Mesenteric fat pad (tissue), 1 donor: ENCODE measurements at regions not wholly inside any gene's neighbourhood (a gene's known extent, or its start where the extent isn't known, plus 50 kb on each side); places are given as distances from the start of the nearest gene placed in this dataset.

Source experiments
- DNase-seq: peaks from one replicate; pipeline ENCODE4 v3.0.0-alpha.2; 2020; ENCODE audit warnings: low spot score
- donor health status: DM: yes; HTN: yes; CAD: no.

GRCh38 chr4:152099555-152099954, 338.7 kb upstream of the GATB start:
- no peak for DNase-seq

GRCh38 chr4:152099061-152099425, 338.2 kb upstream of the GATB start:
- no peak for DNase-seq

GRCh38 chr4:152098365-152099060, 337.7 kb upstream of the GATB start:
- DNase-seq: no peak

GRCh38 chr4:152097371-152097770, 336.6 kb upstream of the GATB start:
- no peak for DNase-seq

GRCh38 chr4:152095701-152096070, 334.9 kb upstream of the GATB start:
- DNase-seq: no peak

- DNase-seq: no peak
Measured at GRCh38 chr4:152094970-152095700, 334.3 kb upstream of the GATB start.

GRCh38 chr4:152091405-152091804, 330.6 kb upstream of the GATB start:
- no peak for DNase-seq

- DNase-seq: no peak
Measured at GRCh38 chr4:152090543-152090942, 329.7 kb upstream of the GATB start.

- DNase-seq: no peak
Measured at GRCh38 chr4:152089584-152089983, 328.8 kb upstream of the GATB start.

GRCh38 chr4:152087335-152087734, 326.5 kb upstream of the GATB start:
- no peak for DNase-seq

- DNase-seq: no peak
Measured at GRCh38 chr4:152085657-152086056, 324.9 kb upstream of the GATB start.

GRCh38 chr4:152083338-152083737, 322.5 kb upstream of the GATB start:
- DNase-seq: no peak

GRCh38 chr4:152081024-152081423, 320.2 kb upstream of the GATB start:
- no peak for DNase-seq

GRCh38 chr4:152079543-152080293, 318.9 kb upstream of the GATB start:
- no peak for DNase-seq

- no peak for DNase-seq
Measured at GRCh38 chr4:152079079-152079478, 318.3 kb upstream of the GATB start.

- DNase-seq: no peak
Measured at GRCh38 chr4:152077582-152077981, 316.8 kb upstream of the GATB start.

- no peak for DNase-seq
Measured at GRCh38 chr4:152075253-152075928, 314.6 kb upstream of the GATB start.

GRCh38 chr4:152074573-152074972, 313.8 kb upstream of the GATB start:
- DNase-seq: no peak

- no peak for DNase-seq
Measured at GRCh38 chr4:152074088-152074437, 313.3 kb upstream of the GATB start.

GRCh38 chr4:152073351-152074087, 312.7 kb upstream of the GATB start:
- DNase-seq: no peak

GRCh38 chr4:152072906-152073305, 312.1 kb upstream of the GATB start:
- no peak for DNase-seq
